NCI-H748 (cell line): ENCODE measurements at regions not wholly inside any gene's neighbourhood (a gene's known extent, or its start where the extent isn't known, plus 50 kb on each side); places are given as distances from the start of the nearest gene placed in this dataset.

Source experiments
- DNase-seq: peaks from one replicate; lab custom pipeline; 2025; ENCODE audit not compliant: unreplicated experiment; lab: John Stamatoyannopoulos, UW

GRCh38 chr14:42470427-42470719 lies 863.7 kb downstream of the LRFN5 start:
- DNase-seq: no peak

- DNase-seq: no peak
These were observed 863.2 kb downstream of the LRFN5 start for GRCh38 chr14:42469637-42470426.

- DNase-seq: no peak
These were observed 854.0 kb downstream of the LRFN5 start for GRCh38 chr14:42460673-42461072.

GRCh38 chr14:42459171-42459685 lies 852.6 kb downstream of the LRFN5 start:
- DNase-seq: no peak

GRCh38 chr14:42441615-42442014 lies 834.9 kb downstream of the LRFN5 start:
- DNase-seq: no peak

- no peak for DNase-seq
These were observed 831.1 kb downstream of the LRFN5 start for GRCh38 chr14:42437809-42438208.

- no peak for DNase-seq
These were observed 822.7 kb downstream of the LRFN5 start for GRCh38 chr14:42429401-42429800.

- DNase-seq: no peak
These were observed 822.3 kb downstream of the LRFN5 start for GRCh38 chr14:42428996-42429395.

- DNase-seq: no peak
These were observed 817.8 kb downstream of the LRFN5 start for GRCh38 chr14:42424501-42424900.

GRCh38 chr14:42421377-42422078 lies 814.9 kb downstream of the LRFN5 start:
- DNase-seq: no peak

GRCh38 chr14:42420071-42420470 lies 813.4 kb downstream of the LRFN5 start:
- no peak for DNase-seq

GRCh38 chr14:42407153-42407552 lies 800.5 kb downstream of the LRFN5 start:
- DNase-seq: no peak

- no peak for DNase-seq
These were observed 784.6 kb downstream of the LRFN5 start for GRCh38 chr14:42391146-42391834.

GRCh38 chr14:42378880-42379279 lies 772.2 kb downstream of the LRFN5 start:
- no peak for DNase-seq

- DNase-seq: peak; percentile 4
These were observed 771.6 kb downstream of the LRFN5 start for GRCh38 chr14:42378274-42378673.

GRCh38 chr14:42374332-42374731 lies 767.7 kb downstream of the LRFN5 start:
- DNase-seq: no peak

GRCh38 chr14:42370056-42370455 lies 763.4 kb downstream of the LRFN5 start:
- DNase-seq: no peak

- no peak for DNase-seq
These were observed 761.6 kb downstream of the LRFN5 start for GRCh38 chr14:42368234-42368633.

- DNase-seq: no peak
These were observed 746.6 kb downstream of the LRFN5 start for GRCh38 chr14:42353315-42353714.

GRCh38 chr14:42335918-42336317 lies 729.2 kb downstream of the LRFN5 start:
- no peak for DNase-seq

- DNase-seq: no peak
These were observed 728.3 kb downstream of the LRFN5 start for GRCh38 chr14:42334931-42335330.

- DNase-seq: no peak
These were observed 716.8 kb downstream of the LRFN5 start for GRCh38 chr14:42323426-42323825.
